Fibroblast of lung (primary cell): ENCODE measurements at regions not wholly inside any gene's neighbourhood (a gene's known extent, or its start where the extent isn't known, plus 50 kb on each side); places are given as distances from the start of the nearest gene placed in this dataset.
"Not testable (repeated sequence)": the region's sequence is repeated elsewhere in the genome, so short reads cannot be mapped to it uniquely, and the experiment has no call there.

Experiments used
- CTCF ChIP-seq, 2 donors: IDR thresholded peaks in 1 of 2; conservative IDR thresholded peaks in 1 of 2; 1 replicate in 1 of 2; 2 replicates in 1 of 2; pipeline ENCODE4 v1.5.1; 2011 to 2012; ENCODE audit warnings: low read length in 2 of 2, control low read depth in 1 of 2, inconsistent platforms in 1 of 2, low read depth in 1 of 2, mild to moderate bottlenecking in 1 of 2
- EZH2 ChIP-seq: IDR thresholded peaks from 2 replicates; pipeline ENCODE4 v1.5.1; 2012; ENCODE audit warnings: low read length, control low read depth, mild to moderate bottlenecking; ENCODE audit errors: missing control alignments

GRCh38 chr13:46455924-46456323 is 68.9 kb upstream of the RUBCNL start:
- not testable (repeated sequence) for TF ChIP-seq EZH2
- peak in 1 of 2 donors; percentile 32 for TF ChIP-seq CTCF (conservative IDR thresholded peaks at IDR 0.05 in 1 of 2, IDR thresholded peaks at IDR 0.05 in 1 of 2; ENCODE audit: low read depth in 1 of 2, low read length in 2 of 2)
